CD4-positive, alpha-beta T cell treated with Interleukin-2 at 100 ng/mL for 4 hours (primary cell): ENCODE measurements at regions not wholly inside any gene's neighbourhood (a gene's known extent, or its start where the extent isn't known, plus 50 kb on each side); places are given as distances from the start of the nearest gene placed in this dataset.

ENCODE experiments used
- DNase-seq: peaks from one replicate; pipeline ENCODE4 v3.0.0-alpha.2; 2020; ENCODE audit warnings: low spot score

- no peak for DNase-seq
Observed at GRCh38 chr2:221064880-221065279, 507.2 kb downstream of the EPHA4 start.

GRCh38 chr2:221068123-221068522 lies 504.0 kb downstream of the EPHA4 start:
- DNase-seq, result no peak

GRCh38 chr2:221070106-221070505 lies 502.0 kb downstream of the EPHA4 start:
- DNase-seq, result no peak

- no peak for DNase-seq
Observed at GRCh38 chr2:221073326-221074049, 498.6 kb downstream of the EPHA4 start.

GRCh38 chr2:221074238-221074637 lies 497.9 kb downstream of the EPHA4 start:
- no peak for DNase-seq

- no peak for DNase-seq
Observed at GRCh38 chr2:221075203-221075602, 496.9 kb downstream of the EPHA4 start.

GRCh38 chr2:221077251-221077650 lies 494.9 kb downstream of the EPHA4 start:
- no peak for DNase-seq

- no peak for DNase-seq
Observed at GRCh38 chr2:221077799-221078198, 494.3 kb downstream of the EPHA4 start.

- no peak for DNase-seq
Observed at GRCh38 chr2:221085341-221085900, 486.7 kb downstream of the EPHA4 start.

GRCh38 chr2:221085936-221086335 lies 486.2 kb downstream of the EPHA4 start:
- DNase-seq, result no peak

GRCh38 chr2:221087779-221088178 lies 484.3 kb downstream of the EPHA4 start:
- DNase-seq, result no peak

GRCh38 chr2:221088506-221088905 lies 483.6 kb downstream of the EPHA4 start:
- no peak for DNase-seq

GRCh38 chr2:221095356-221095755 lies 476.7 kb downstream of the EPHA4 start:
- DNase-seq, result no peak

GRCh38 chr2:221096706-221097567 lies 475.2 kb downstream of the EPHA4 start:
- DNase-seq, result no peak

- no peak for DNase-seq
Observed at GRCh38 chr2:221097568-221097915, 474.6 kb downstream of the EPHA4 start.

- DNase-seq, result no peak
Observed at GRCh38 chr2:221097949-221098348, 474.2 kb downstream of the EPHA4 start.

- no peak for DNase-seq
Observed at GRCh38 chr2:221100467-221101089, 471.5 kb downstream of the EPHA4 start.

GRCh38 chr2:221102896-221103688 lies 469.0 kb downstream of the EPHA4 start:
- no peak for DNase-seq

- DNase-seq, result no peak
Observed at GRCh38 chr2:221103930-221104329, 468.2 kb downstream of the EPHA4 start.

- DNase-seq, result no peak
Observed at GRCh38 chr2:221104361-221104811, 467.7 kb downstream of the EPHA4 start.

GRCh38 chr2:221106241-221106640 lies 465.9 kb downstream of the EPHA4 start:
- DNase-seq, result no peak

- no peak for DNase-seq
Observed at GRCh38 chr2:221107424-221107823, 464.7 kb downstream of the EPHA4 start.
